M059J (cell line): ENCODE measurements at regions not wholly inside any gene's neighbourhood (a gene's known extent, or its start where the extent isn't known, plus 50 kb on each side); places are given as distances from the start of the nearest gene placed in this dataset.

Experiments
- DNase-seq: peaks from one replicate; pipeline ENCODE4 v3.0.0-alpha.2; 2012; ENCODE audit warnings: low read depth

GRCh38 chr10:78914502-78915189 is 154.1 kb upstream of the ZMIZ1 start:
- no peak for DNase-seq

DNA sequence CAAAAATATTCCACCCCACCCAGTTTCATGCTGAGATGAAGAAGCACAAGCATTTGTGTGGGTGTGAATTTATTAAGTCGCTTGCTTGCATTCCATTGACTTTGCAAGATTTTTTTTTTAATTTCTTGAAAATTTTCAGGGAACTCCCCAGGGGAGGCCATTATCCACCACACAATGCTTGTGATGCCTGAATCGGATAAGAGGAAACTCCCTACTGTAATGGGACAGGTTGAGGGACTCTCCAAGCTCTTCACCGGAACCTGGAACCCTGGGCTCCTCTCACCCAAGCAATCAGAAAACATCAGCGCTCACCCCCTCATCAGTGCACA is 153.6 kb upstream of the ZMIZ1 start:
- no peak for DNase-seq

DNA sequence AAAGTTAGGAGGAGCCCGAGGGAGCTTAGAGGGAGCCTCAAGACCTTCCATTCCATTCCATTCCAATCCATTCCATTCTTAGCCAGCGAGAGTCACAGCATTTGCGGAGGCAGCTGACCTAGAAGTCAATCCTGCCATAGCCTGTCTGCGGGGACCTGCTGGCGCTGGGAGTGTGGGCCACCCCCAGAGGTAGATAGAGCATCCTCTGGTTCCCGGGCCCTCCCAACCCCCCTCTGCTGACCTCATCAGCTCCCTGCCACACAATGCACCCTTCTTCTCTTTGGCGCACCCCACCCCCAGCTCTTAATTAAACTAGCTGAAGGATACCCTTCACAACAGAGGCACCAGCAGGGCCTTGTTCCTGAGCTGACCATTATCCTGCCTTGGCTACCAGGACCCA is 152.5 kb upstream of the ZMIZ1 start:
- no peak for DNase-seq

DNA sequence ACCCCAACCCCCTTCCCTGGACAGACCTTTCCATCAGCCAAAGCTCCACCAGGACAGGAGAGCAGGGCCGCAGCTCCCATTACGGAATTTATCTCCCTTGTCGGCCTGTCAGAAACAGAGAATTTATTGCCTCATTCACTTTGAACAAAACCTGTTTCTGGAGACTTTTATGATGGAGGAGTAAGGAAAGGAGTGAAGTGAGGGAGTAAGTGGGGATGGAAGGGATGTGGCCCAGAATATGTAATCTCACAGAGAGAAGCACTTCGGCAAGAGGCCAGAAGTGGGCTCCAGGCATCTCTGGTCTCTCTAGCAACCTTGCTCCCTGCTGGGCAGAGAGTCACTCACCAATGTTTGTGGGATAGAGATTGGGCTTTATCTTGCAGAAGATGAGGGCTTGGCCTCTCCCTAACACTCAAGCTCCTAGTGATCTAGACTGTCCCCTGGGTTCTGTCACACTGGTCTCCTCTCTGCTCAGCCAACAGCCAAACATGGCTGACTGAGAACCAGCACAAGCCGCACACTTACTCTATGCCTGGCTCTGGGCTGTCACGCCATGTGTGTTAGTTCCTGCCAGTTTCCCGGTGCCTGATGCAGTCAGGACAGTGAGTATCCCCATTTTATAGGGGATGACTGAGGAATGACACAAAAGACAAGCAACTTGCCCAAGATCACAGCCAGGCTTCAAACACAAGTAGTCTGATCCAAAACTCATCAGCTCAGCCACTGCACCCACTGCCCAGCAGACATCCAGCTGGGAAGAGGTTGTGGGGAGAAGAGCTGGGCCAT is 149.4 kb upstream of the ZMIZ1 start:
- DNase-seq: no peak

DNA sequence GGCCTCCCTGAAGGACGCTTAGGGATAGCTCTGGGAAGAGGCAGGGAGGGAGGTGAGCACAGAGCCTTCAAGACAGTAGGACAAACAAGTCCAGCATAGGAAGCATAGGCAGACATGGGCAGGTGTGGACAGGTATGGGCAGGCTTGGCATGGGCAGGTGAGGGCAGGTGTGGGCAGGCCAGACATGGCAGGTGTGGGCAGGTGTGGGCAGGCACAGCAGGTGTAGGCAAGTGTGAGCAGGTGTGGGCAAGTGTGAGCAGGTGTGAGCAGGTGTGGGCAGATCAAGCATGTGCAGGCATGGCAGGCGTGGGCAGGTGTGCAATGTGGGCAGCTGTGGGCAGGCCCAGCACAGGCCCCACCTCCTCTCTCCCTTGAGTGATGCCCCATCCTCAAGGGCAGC is 148.8 kb upstream of the ZMIZ1 start:
- DNase-seq: no peak

DNA sequence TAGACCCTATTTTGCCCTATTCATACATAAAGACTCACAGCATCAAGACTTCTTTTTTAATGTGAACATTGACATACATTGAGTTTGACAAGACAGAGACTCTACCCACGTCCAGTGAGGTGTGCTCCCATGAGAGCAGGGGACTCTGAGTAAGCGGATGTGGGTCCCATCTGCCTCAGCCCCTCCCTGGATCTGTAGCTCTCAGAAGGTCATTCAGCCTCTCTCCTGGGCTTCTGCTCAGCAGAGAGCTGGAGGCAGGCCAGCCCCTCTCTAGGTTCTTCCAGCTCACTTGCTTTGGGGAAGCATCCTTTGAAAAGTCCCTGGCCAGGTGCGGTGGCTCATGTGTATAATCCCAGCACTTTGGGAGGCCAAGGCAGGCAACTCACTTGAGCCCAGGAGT is 146.9 kb upstream of the ZMIZ1 start:
- no peak for DNase-seq

GRCh38 chr10:78923647-78924318 is 145.0 kb upstream of the ZMIZ1 start:
- DNase-seq: no peak

GRCh38 chr10:78924319-78925003 is 144.3 kb upstream of the ZMIZ1 start:
- no peak for DNase-seq

DNA sequence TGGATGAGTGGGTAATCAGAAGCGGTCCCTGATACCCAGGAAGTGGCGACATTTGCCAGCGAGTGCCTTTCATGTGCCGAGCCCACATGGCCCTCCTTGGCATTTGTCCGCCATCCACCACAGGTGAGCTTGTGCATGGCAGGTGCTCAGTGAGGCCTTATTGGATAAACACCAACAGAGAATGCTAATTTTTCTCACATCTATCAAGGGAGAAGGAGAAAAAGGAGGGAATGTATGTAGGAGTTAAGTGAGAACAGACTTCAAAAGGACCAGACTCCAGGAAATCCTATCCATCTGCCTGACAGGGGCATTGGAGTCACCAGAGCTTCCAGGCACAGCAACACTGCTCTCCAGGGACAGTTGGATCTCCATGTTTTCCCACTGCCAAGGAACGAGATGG is 143.5 kb upstream of the ZMIZ1 start:
- no peak for DNase-seq

DNA sequence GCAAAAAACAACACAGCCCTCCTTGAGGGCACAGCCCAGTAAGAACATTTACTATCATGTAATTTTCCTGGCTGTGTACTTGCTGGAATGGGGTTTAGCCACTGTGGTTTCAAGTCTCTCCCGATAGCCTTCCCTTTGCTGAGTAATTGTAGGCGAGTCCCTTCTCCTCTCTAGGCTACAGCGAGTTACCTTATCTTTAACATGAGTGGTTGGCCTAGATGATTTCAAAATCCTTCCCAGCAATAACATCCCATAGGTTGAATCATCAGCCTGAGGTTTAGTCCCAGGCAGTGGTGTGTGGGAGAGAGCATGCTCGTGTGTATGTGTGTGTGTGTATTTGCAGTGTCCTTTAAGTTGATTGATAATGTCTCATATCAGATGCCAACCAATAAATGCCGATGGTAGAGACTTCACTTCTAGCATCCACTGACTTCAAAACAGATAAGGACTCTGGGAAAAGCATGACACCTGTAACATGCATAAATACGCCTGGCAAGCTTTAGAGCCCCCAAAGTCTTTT is 142.9 kb upstream of the ZMIZ1 start:
- DNase-seq: peak; percentile 87

- DNase-seq: peak; percentile 40
Observed at GRCh38 chr10:78927257-78927995, 141.3 kb upstream of the ZMIZ1 start.

DNA sequence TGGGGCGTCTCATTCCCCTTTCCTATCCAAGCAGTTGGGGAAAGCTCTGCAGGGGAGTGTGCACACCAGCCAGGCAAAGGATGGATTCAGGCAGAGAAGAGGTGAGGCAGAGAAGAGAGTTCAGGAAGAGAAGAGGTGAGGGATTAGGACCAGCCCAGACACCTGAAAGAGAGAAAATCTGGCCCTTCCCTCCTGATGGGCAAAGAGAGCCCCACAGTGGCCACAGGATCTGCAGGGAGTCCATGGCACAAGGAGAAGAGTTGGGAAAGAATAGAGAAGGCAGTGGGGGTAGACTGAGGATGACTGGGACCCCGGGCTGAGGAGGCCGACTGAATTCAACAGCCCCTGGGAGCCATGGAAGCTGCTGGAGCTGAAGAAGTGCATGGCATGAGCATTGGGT is 140.4 kb upstream of the ZMIZ1 start:
- DNase-seq: no peak

- no peak for DNase-seq
Observed at GRCh38 chr10:78929541-78929940, 139.2 kb upstream of the ZMIZ1 start.

DNA sequence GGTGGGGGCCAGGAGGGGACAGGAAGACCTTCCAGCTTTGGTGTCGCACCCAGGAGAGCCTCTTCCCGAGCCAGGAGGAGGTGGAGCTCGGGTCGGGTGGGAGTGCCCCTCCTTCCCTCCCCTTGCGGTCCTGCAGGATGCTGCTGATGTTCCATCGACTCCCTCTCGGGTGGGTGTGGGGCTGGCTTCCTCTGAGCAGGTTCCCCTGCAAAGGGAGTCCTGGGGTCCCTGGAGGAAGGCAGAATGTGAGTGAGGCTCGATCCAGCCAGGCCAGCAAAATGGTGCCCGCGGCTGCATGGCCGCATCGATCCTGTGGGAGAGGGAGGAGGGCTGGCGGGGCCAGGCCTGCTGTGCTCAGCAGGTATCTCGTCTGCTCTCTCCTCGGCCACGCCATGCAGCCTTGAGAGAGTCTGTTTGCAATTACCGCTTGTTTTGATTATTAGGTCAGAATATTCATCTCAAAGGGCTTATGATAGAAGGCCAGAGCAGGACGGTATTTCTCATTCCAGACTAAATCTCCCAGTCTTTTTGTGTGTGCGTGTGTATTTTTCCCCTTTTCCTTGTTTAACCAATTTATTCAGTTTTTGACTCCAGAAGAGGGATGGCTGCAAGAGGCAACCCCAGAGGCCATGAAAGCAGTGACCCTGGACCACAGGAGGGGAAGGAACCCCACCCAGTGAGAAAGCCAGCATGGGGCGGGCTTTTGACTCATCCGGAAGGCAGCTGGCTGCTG is 137.3 kb upstream of the ZMIZ1 start:
- DNase-seq: peak; percentile 77

DNA sequence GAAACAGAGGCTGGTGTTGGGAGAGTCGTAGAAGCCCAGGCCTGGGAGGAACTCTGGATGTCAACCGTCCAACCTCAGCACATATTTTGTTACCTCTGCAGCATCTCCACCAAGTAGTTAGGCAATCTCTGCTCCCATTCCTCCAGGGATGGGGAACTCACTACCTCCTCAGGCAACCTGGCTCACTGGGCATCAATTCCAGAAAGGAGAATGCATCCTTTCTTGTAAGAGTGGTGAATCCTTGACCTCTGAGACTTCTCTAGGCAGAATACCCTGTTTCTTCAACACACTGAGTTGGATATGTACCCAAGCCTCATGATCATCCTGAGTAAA is 136.7 kb upstream of the ZMIZ1 start:
- no peak for DNase-seq

- no peak for DNase-seq
Observed at GRCh38 chr10:78932861-78933260, 135.9 kb upstream of the ZMIZ1 start.

DNA sequence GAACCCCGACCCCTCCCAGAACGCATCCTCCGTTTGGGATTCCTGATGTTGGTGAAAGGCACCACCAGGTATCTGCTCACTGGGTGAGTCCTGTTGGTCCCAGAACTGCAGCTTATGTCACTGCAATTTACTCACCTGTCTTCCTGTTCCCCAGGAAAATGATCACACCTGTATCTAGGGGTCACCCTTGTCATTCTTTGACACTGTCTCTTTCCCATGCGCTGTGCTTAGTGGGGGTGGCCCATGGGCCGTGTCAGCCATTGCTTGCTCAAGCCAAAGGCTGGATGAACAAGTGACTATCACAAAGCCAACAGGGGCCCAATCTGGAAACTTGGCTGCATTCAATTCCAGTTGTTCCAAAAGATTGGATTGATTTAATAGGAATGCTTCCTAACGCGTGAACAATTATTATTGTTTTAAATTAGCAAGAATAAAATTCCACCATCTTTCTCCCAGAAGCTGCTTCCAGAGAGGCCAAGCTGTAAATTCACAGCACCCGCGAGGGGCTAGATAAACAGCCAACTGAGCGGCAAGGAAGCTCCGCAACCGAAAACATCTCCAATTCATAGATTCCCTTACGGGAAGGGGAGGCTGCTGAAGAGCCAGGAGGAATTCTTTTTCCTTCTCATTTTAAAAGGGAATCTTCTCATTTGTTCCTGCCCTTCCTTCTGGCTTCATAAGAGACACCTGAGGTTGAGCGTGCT is 134.8 kb upstream of the ZMIZ1 start:
- DNase-seq: no peak

DNA sequence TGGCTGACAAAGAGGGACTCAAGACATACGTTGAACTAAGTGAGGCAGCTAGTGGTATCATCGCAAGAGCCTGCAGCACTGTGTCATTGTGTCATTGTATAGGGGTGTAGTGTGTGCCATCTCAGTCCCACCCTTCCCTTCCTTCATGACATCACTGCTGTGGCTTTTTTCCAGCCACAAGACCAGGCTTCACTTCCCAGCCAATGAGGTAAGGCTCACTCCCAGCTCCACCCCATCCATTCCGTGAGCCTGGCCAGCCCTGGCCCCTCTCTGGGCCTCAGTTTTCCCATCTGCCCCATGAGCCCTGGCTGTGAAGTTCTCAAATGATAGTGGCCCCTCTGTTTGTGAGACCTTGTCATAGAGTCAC is 134.3 kb upstream of the ZMIZ1 start:
- peak; percentile 20 for DNase-seq

DNA sequence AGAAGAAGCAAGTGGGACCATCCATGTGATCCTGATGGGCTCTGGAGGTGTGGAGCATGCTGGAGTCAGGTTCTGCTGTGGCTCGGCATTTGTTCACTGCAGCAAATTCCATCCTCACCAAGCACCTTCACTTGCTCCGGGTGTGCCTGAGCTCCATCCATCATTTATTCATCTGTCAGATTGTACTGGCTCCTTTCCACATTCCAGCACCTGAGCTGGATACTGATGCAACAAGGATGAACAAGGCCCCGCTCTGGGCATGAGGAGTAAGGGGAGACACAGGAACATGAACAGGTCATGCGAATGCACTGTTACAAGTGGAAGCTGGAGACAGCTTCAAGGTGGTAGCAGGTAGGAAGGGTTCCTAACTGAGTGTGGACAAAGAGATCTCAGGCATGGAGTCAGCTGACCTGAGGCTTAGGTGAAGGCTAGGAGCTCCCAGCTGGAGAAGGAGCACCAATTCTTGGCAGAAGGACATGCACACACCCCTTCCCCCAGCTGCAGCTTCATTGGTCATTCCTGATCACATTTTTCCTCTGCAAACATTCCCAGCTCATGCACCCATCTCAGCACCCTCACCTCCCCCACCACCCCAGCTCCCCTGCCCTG is 133.7 kb upstream of the ZMIZ1 start:
- DNase-seq: no peak
